IMR-90 (cell line): ENCODE measurements at regions not wholly inside any gene's neighbourhood (a gene's known extent, or its start where the extent isn't known, plus 50 kb on each side); places are given as distances from the start of the nearest gene placed in this dataset.
A peak's percentile ranks its signal among the peaks of the same experiment; 100 is the strongest.

Experiments
- ATAC-seq: fragments of 200-7000 bp; cut with Tn5 transposase; 2 replicates; pipeline ENCODE4 v1.9.1; 2020; ENCODE audit warnings: low read depth, mild to moderate bottlenecking, moderate library complexity
- BruUV-seq: library from RNA; stranded (reverse); fragments of 400-500 nt; replicated peaks from 2 replicates; lab custom pipeline; 2021; lab: Mats Ljungman, UMichigan
- CTCF ChIA-PET: fragments of 300-600 bp; formaldehyde crosslinking; extraction: SDS; loops from one replicate; lab custom pipeline; 2021; ENCODE audit warnings: antibody characterized with exemption; lab: Yijun Ruan, JAX
- POLR2A ChIA-PET: fragments of 300-600 bp; sonication (Branson Sonifier 250); formaldehyde crosslinking; loops from one replicate; lab custom pipeline; 2022; ENCODE audit warnings: antibody characterized with exemption; ENCODE audit not compliant: unreplicated experiment; lab: Charles Lee
- DNase-seq: peaks from one replicate; pipeline ENCODE4 v3.0.0; 2013
- H2AFZ ChIP-seq: replicated peaks from 2 replicates; pipeline ENCODE3; 2013; ENCODE audit warnings: low read length, mild to moderate bottlenecking; ENCODE audit not compliant: poor library complexity
- H2AK5ac ChIP-seq: 2 replicates; pipeline ENCODE4 v1.6.1; 2013; ENCODE audit warnings: low read depth, low read length, inconsistent platforms
- H2AK9ac ChIP-seq: replicated peaks from 2 replicates; pipeline ENCODE3; 2013; ENCODE audit warnings: mild to moderate bottlenecking, low read depth, low read length, moderate library complexity; ENCODE audit not compliant: poor library complexity
- H2BK120ac ChIP-seq: 2 replicates; pipeline ENCODE4 v1.6.1; 2013; ENCODE audit warnings: low read depth, low read length, inconsistent platforms
- H2BK15ac ChIP-seq: 3 replicates; pipeline ENCODE4 v1.6.1; 2013; ENCODE audit warnings: low read depth, low read length, inconsistent platforms
- H2BK20ac ChIP-seq: 2 replicates; pipeline ENCODE4 v1.6.1; 2013; ENCODE audit warnings: low read depth, mild to moderate bottlenecking, inconsistent platforms, low read length, moderate library complexity
- H2BK5ac ChIP-seq: 2 replicates; pipeline ENCODE4 v1.6.1; 2013; ENCODE audit warnings: mild to moderate bottlenecking, low read depth, low read length, inconsistent platforms; ENCODE audit not compliant: poor library complexity, severe bottlenecking
- H3K14ac ChIP-seq: replicated peaks from 2 replicates; pipeline ENCODE4 v1.6.1; 2013; ENCODE audit warnings: low read depth, low read length, inconsistent platforms
- H3K18ac ChIP-seq: 2 replicates; pipeline ENCODE4 v1.6.1; 2013; ENCODE audit warnings: low read depth, low read length, control low read depth
- H3K23ac ChIP-seq: 2 replicates; pipeline ENCODE4 v1.6.1; 2013; ENCODE audit warnings: low read depth, low read length, inconsistent platforms
- H3K27ac ChIP-seq: 2 replicates; pipeline ENCODE4 v1.5.1; 2013; ENCODE audit warnings: mild to moderate bottlenecking, control low read depth, low read length; ENCODE audit not compliant: insufficient read depth
- H3K27me3 ChIP-seq: 2 replicates; pipeline ENCODE4 v1.6.1; 2013; ENCODE audit warnings: low read length; ENCODE audit not compliant: control insufficient read depth, insufficient read depth
- H3K36me3 ChIP-seq: 2 replicates; pipeline ENCODE4 v1.6.1; 2013; ENCODE audit warnings: low read length, mixed read lengths; ENCODE audit not compliant: control insufficient read depth, insufficient read depth
- H3K4ac ChIP-seq: 2 replicates; pipeline ENCODE4 v1.6.1; 2013; ENCODE audit warnings: low read depth, low read length, inconsistent platforms
- H3K4me1 ChIP-seq: 2 replicates; pipeline ENCODE4 v1.6.1; 2013; ENCODE audit warnings: low read length, mixed read lengths; ENCODE audit not compliant: control insufficient read depth, insufficient read depth
- H3K4me2 ChIP-seq: 2 replicates; pipeline ENCODE4 v1.6.1; 2013; ENCODE audit warnings: low read depth, mild to moderate bottlenecking, control low read depth, low read length, moderate library complexity
- H3K4me3 ChIP-seq: 2 replicates; pipeline ENCODE4 v1.5.1; 2013; ENCODE audit warnings: low read depth, mild to moderate bottlenecking, control low read depth, low read length, moderate library complexity; ENCODE audit not compliant: insufficient read depth
- H3K56ac ChIP-seq: 2 replicates; pipeline ENCODE4 v1.6.1; 2013; ENCODE audit warnings: low read length, inconsistent platforms; ENCODE audit not compliant: insufficient read depth; ENCODE audit errors: extremely low read depth
- H3K79me1 ChIP-seq, 2 experiments: 2 replicates each; pipeline ENCODE4 v1.6.1; 2013; ENCODE audit warnings: low read length in 2 of 2, inconsistent platforms in 1 of 2, low read depth in 1 of 2
- H3K9ac ChIP-seq: 2 replicates; pipeline ENCODE4 v1.6.1; 2013; ENCODE audit warnings: low read depth, low read length, control low read depth
- H3K9me1 ChIP-seq: 2 replicates; pipeline ENCODE4 v1.6.1; 2013; ENCODE audit warnings: low read length, inconsistent platforms; ENCODE audit not compliant: insufficient read depth
- H3K9me3 ChIP-seq: 2 replicates; pipeline ENCODE4 v1.6.1; 2013; ENCODE audit warnings: low read length; ENCODE audit not compliant: control insufficient read depth, insufficient read depth
- H4K20me1 ChIP-seq: 2 replicates; pipeline ENCODE4 v1.6.1; 2013; ENCODE audit warnings: low read length, inconsistent platforms; ENCODE audit not compliant: insufficient read depth
- H4K5ac ChIP-seq: 2 replicates; pipeline ENCODE4 v1.6.1; 2013; ENCODE audit warnings: mild to moderate bottlenecking, low read depth, low read length, control low read depth
- H4K8ac ChIP-seq, 2 experiments: 2 replicates each; pipeline ENCODE4 v1.6.1; 2013; ENCODE audit warnings: low read depth in 2 of 2, low read length in 2 of 2, control low read depth in 1 of 2, inconsistent platforms in 1 of 2
- H4K91ac ChIP-seq: 2 replicates; pipeline ENCODE4 v1.6.1; 2013; ENCODE audit warnings: low read depth, low read length, inconsistent platforms; ENCODE audit not compliant: insufficient read depth
- BHLHE40 ChIP-seq: fragments of 150-350 bp; IDR thresholded peaks from 2 replicates; pipeline ENCODE4 v1.6.1; 2016; ENCODE audit warnings: mild to moderate bottlenecking, low read depth, low read length
- CHD1 ChIP-seq: IDR thresholded peaks from 2 replicates; pipeline ENCODE4 v1.6.1; 2012; ENCODE audit warnings: low read depth, low read length, improper control_type of control experiment
- CTCF ChIP-seq: conservative IDR thresholded peaks from 2 replicates; pipeline ENCODE4 v1.5.1; 2012; ENCODE audit warnings: mild to moderate bottlenecking, low read depth, low read length, improper control_type of control experiment
- ELK1 ChIP-seq: fragments of 150-350 bp; IDR thresholded peaks from 2 replicates; pipeline ENCODE4 v1.6.1; 2016; ENCODE audit warnings: low read depth, mild to moderate bottlenecking, low read length, moderate library complexity, borderline replicate concordance
- FOS ChIP-seq: fragments of 150-350 bp; IDR thresholded peaks from 2 replicates; pipeline ENCODE4 v1.6.1; 2016; ENCODE audit warnings: low read depth, low read length
- MAFK ChIP-seq: IDR thresholded peaks from 2 replicates; pipeline ENCODE4 v1.6.1; 2012; ENCODE audit warnings: low read depth, low read length, improper control_type of control experiment
- MAZ ChIP-seq: IDR thresholded peaks from 2 replicates; pipeline ENCODE4 v1.6.1; 2012; ENCODE audit warnings: low read depth, mild to moderate bottlenecking, low read length, improper control_type of control experiment, moderate library complexity, borderline replicate concordance
- MXI1 ChIP-seq: IDR thresholded peaks from 2 replicates; pipeline ENCODE4 v1.6.1; 2012; ENCODE audit warnings: low read depth, mild to moderate bottlenecking, low read length, moderate library complexity, borderline replicate concordance
- NFE2L2 ChIP-seq: fragments of 150-350 bp; IDR thresholded peaks from 2 replicates; pipeline ENCODE4 v1.6.1; 2016; ENCODE audit warnings: low read depth, mild to moderate bottlenecking, low read length
- POLR2A ChIP-seq: IDR thresholded peaks from 2 replicates; pipeline ENCODE4 v1.6.1; 2012; ENCODE audit warnings: mild to moderate bottlenecking, low read depth, low read length
- RAD21 ChIP-seq: IDR thresholded peaks from 2 replicates; pipeline ENCODE4 v1.6.1; 2012; ENCODE audit warnings: low read length, improper control_type of control experiment
- RFX5 ChIP-seq: IDR thresholded peaks from 2 replicates; pipeline ENCODE4 v1.8.0; 2012; ENCODE audit warnings: low read depth, mild to moderate bottlenecking, low read length, moderate library complexity
- SMC3 ChIP-seq: fragments of 150-350 bp; IDR thresholded peaks from 2 replicates; pipeline ENCODE4 v1.6.1; 2016; ENCODE audit warnings: low read depth, mild to moderate bottlenecking, antibody characterized with exemption, low read length, moderate library complexity
- WGBS, 2 experiments: methylation state at CpG; one replicate each; pipeline versions ENCODE4 v1.1.5 to v1.1.7; 2013; ENCODE audit warnings: missing lambda C conversion rate in 2 of 2; ENCODE audit not compliant: insufficient read length in 1 of 2; ENCODE audit errors: extremely low coverage in 2 of 2; 5-methylcytosine and 5-hydroxymethylcytosine counted together
- dilution Hi-C: fragments of 300-500 bp; cut with HindIII; formaldehyde crosslinking; loops from one replicate; pipeline ENCODE4 v1.14.3; 2018; ENCODE audit warnings: low sequenced_read_pairs; ENCODE audit not compliant: unreplicated experiment
- in situ Hi-C: fragments of 300-500 bp; cut with MboI; formaldehyde crosslinking; loops from 3 replicates; pipeline ENCODE4 v1.14.3; 2019; ENCODE audit warnings: low sequenced_read_pairs, inconsistent platforms, mixed read lengths
- intact Hi-C: fragments of 100-400 bp; cut with micrococcal nuclease; formaldehyde crosslinking; loops from 2 replicates; pipeline ENCODE4 v1.10.0; 2022

GRCh38 chr21:35323947-35324346 lies 274.8 kb upstream of the RUNX1 start:
- Histone ChIP-seq H3K36me3 (no peaks in the 10 kb centered on the region), H3K27me3 (no peaks in the 10 kb centered on the region), H3K18ac (peak overlapping the region; percentile 90; the same call in 1 of the 2 replicates), H3K27ac (no peak overlapping the region; the same call in 1 of the 2 replicates), H2AFZ (peak overlapping the region; percentile 9), H3K23ac (peak overlapping the region; percentile 73), H2BK5ac (peak overlapping the region; percentile 66), H3K14ac (peak overlapping the region; percentile 48; the same call in 1 of the 2 replicates), H4K91ac (peak overlapping the region; percentile 47; the same call in 1 of the 2 replicates), H4K20me1 (no peaks in the 10 kb centered on the region), H3K4me2 (no peak overlapping the region), H3K9me1 (peaks cover 14% of the 10 kb centered on the region; the same call in 1 of the 2 replicates), H2AK5ac (0 out of 2 replicates have a peak overlapping the region, but pooled peaks have one; percentile 27), H3K4ac (peak overlapping the region; percentile 78), H3K56ac (peak overlapping the region; percentile 38; the same call in 1 of the 2 replicates), H3K4me1 (peaks cover 11% of the 10 kb centered on the region), H3K4me3 (no peak overlapping the region), H2BK120ac (peak overlapping the region; percentile 61; the same call in 1 of the 2 replicates), H4K8ac (peak overlapping the region; percentile 50 to 52; a peak in 2 of 4 replicates), H2AK9ac (no peak overlapping the region), H2BK20ac (0 out of 2 replicates have a peak overlapping the region, but pooled peaks have one; percentile 68), H3K9ac (no peak overlapping the region), H3K9me3 (no peaks in the 10 kb centered on the region), H3K79me1 (no peaks in the 10 kb centered on the region), H2BK15ac (peak overlapping the region; percentile 54; the same call in 1 of the 3 replicates), H4K5ac (no peak overlapping the region; the same call in 1 of the 2 replicates)
- no TSS peak for BruUV-seq
- ChIA-PET CTCF (no interaction called here), POLR2A (no interaction called here)
- intact Hi-C loops, result no loop called here
- TF ChIP-seq CTCF (no peak), POLR2A (no peak), MXI1 (no peak), RFX5 (no peak), ELK1 (no peak), NFE2L2 (no peak), SMC3 (no peak), BHLHE40 (no peak), RAD21 (no peak), FOS (no peak), MAFK (no peak), CHD1 (no peak), MAZ (no peak)
- in situ Hi-C loops, result no loop called here
- WGBS, 2 experiments, result 100% methylated on average over 1 of the region's 9 CpGs; no CpG with 5 or more reads in 1 of the 2 experiments
- DNase-seq (no peak), ATAC-seq (peak; percentile 18; the same call in 1 of the 2 replicates)
- dilution Hi-C loops, result no loop called here
